CD4-positive, CD25-positive, alpha-beta regulatory T cell (primary cell): ENCODE measurements at regions not wholly inside any gene's neighbourhood (a gene's known extent, or its start where the extent isn't known, plus 50 kb on each side); places are given as distances from the start of the nearest gene placed in this dataset.
A peak's percentile ranks its signal among the peaks of the same experiment; 100 is the strongest.

Experiments
- ATAC-seq, 2 donors: fragments of 150-1000 bp; cut with Tn5 transposase; one replicate each; pipeline ENCODE4 v1.10.0; 2021; ENCODE audit warnings: low read depth in 2 of 2, moderate number of reproducible peaks in 2 of 2, moderate library complexity in 1 of 2
- DNase-seq, 3 donors: peaks; one replicate each; pipeline versions ENCODE4 v3.0.0 to v3.0.0-alpha.2; 2012 to 2022; ENCODE audit warnings: mixed read lengths in 1 of 3
- H3K27ac ChIP-seq: one replicate; pipeline ENCODE4 v1.7.0; 2013; ENCODE audit warnings: mild to moderate bottlenecking, low read length; ENCODE audit not compliant: insufficient read depth, poor library complexity, severe bottlenecking
- H3K27me3 ChIP-seq: one replicate; pipeline ENCODE4 v1.7.0; 2013; ENCODE audit warnings: low read length; ENCODE audit not compliant: control insufficient read depth, insufficient read depth
- H3K36me3 ChIP-seq: one replicate; pipeline ENCODE4 v1.7.0; 2013; ENCODE audit warnings: mild to moderate bottlenecking, low read length, moderate library complexity; ENCODE audit not compliant: control insufficient read depth, insufficient read depth
- H3K4me1 ChIP-seq: 2 replicates; pipeline ENCODE4 v1.7.0; 2013; ENCODE audit warnings: mild to moderate bottlenecking, low read length; ENCODE audit not compliant: insufficient read depth, control insufficient read depth, poor library complexity, severe bottlenecking
- H3K4me3 ChIP-seq: one replicate; pipeline ENCODE4 v1.7.0; 2013; ENCODE audit warnings: low read depth, mild to moderate bottlenecking, low read length, moderate library complexity
- H3K9me3 ChIP-seq, 2 experiments: 1 replicate in 1 of 2; 2 replicates in 1 of 2; pipeline ENCODE4 v1.7.0; 2013; ENCODE audit warnings: low read length in 2 of 2, mild to moderate bottlenecking in 1 of 2, moderate library complexity in 1 of 2; ENCODE audit not compliant: control insufficient read depth in 2 of 2
- H3K27ac Mint-ChIP-seq, 3 donors: one replicate each; pipeline ENCODE4 v1.8.0; 2020 to 2022; ENCODE audit warnings: mild to moderate bottlenecking in 3 of 3, mixed read lengths in 3 of 3, moderate library complexity in 2 of 3
- H3K27me3 Mint-ChIP-seq: one replicate; pipeline ENCODE4 v1.8.0; 2022; ENCODE audit warnings: mild to moderate bottlenecking, mixed read lengths
- H3K36me3 Mint-ChIP-seq: one replicate; pipeline ENCODE4 v1.8.0; 2020; ENCODE audit warnings: mixed read lengths
- H3K4me1 Mint-ChIP-seq, 4 donors: one replicate each; pipeline ENCODE4 v1.8.0; 2020 to 2022; ENCODE audit warnings: mixed read lengths in 4 of 4, mild to moderate bottlenecking in 1 of 4
- H3K4me3 Mint-ChIP-seq, 4 donors: one replicate each; pipeline ENCODE4 v1.8.0; 2020 to 2022; ENCODE audit warnings: mild to moderate bottlenecking in 4 of 4, mixed read lengths in 4 of 4, moderate library complexity in 3 of 4
- H3K9me3 Mint-ChIP-seq, 7 donors: one replicate each; pipeline ENCODE4 v1.8.0; 2020 to 2022; ENCODE audit warnings: mixed read lengths in 7 of 7, mild to moderate bottlenecking in 3 of 7, moderate library complexity in 2 of 7

GRCh38 chr7:69036301-69036700 is 562.0 kb upstream of the AUTS2 start:
- Mint-ChIP-seq H3K9me3 (peaks cover 0 to 11% (median 5%) of the 10 kb centered on the region in 7 donors), H3K27ac (no peak overlapping the region), H3K4me1 (no peaks in the 10 kb centered on the region), H3K4me3 (no peak overlapping the region), H3K36me3 (no peaks in the 10 kb centered on the region), H3K27me3 (no peaks in the 10 kb centered on the region)
- Histone ChIP-seq H3K36me3 (no peaks in the 10 kb centered on the region), H3K27ac (no peak overlapping the region), H3K9me3 (no peaks in the 10 kb centered on the region), H3K4me1 (no peaks in the 10 kb centered on the region), H3K27me3 (no peaks in the 10 kb centered on the region), H3K4me3 (no peak overlapping the region)
- DNase-seq (no peak), ATAC-seq (no peak)

GRCh38 chr7:69038915-69039314 is 559.4 kb upstream of the AUTS2 start:
- H3K27ac ChIP-seq = no peak overlapping the region
- Mint-ChIP-seq H3K4me3 (no peak overlapping the region), H3K27me3 (no peaks in the 10 kb centered on the region), H3K9me3 (peaks cover 0 to 17% (median 9%) of the 10 kb centered on the region in 7 donors), H3K4me1 (no peaks in the 10 kb centered on the region), H3K36me3 (no peaks in the 10 kb centered on the region), H3K27ac (no peak overlapping the region)
- no peak for DNase-seq
- H3K27me3 ChIP-seq = no peaks in the 10 kb centered on the region
- no peak for ATAC-seq
- no peaks in the 10 kb centered on the region for H3K36me3 ChIP-seq
- H3K9me3 ChIP-seq = peaks cover 4 to 15% of the 10 kb centered on the region in 2 experiments
- no peaks in the 10 kb centered on the region for H3K4me1 ChIP-seq
- H3K4me3 ChIP-seq = no peak overlapping the region

GRCh38 chr7:69042138-69042537 is 556.1 kb upstream of the AUTS2 start:
- Histone ChIP-seq H3K4me3 (no peak overlapping the region), H3K27ac (no peak overlapping the region), H3K36me3 (no peaks in the 10 kb centered on the region), H3K9me3 (peaks cover 4 to 21% of the 10 kb centered on the region in 2 experiments), H3K27me3 (no peaks in the 10 kb centered on the region), H3K4me1 (no peaks in the 10 kb centered on the region)
- Mint-ChIP-seq H3K4me3 (no peak overlapping the region), H3K9me3 (peaks cover 0 to 18% (median 9%) of the 10 kb centered on the region in 7 donors), H3K27ac (peak overlapping the region in 1 of 3 donors; percentile 38), H3K4me1 (no peaks in the 10 kb centered on the region), H3K27me3 (no peaks in the 10 kb centered on the region), H3K36me3 (no peaks in the 10 kb centered on the region)
- ATAC-seq = no peak
- DNase-seq = no peak

GRCh38 chr7:69047151-69047754 is 551.0 kb upstream of the AUTS2 start:
- H3K27ac ChIP-seq = no peak overlapping the region
- Mint-ChIP-seq H3K27me3 (peaks cover 4% of the 10 kb centered on the region), H3K36me3 (no peaks in the 10 kb centered on the region), H3K27ac (no peak overlapping the region), H3K9me3 (peaks cover 0 to 20% (median 11%) of the 10 kb centered on the region in 7 donors), H3K4me3 (no peak overlapping the region), H3K4me1 (no peaks in the 10 kb centered on the region)
- DNase-seq (no peak), ATAC-seq (no peak)
- H3K36me3 ChIP-seq = no peaks in the 10 kb centered on the region
- no peak overlapping the region for H3K4me3 ChIP-seq
- peaks cover 4 to 13% of the 10 kb centered on the region in 2 experiments for H3K9me3 ChIP-seq
- no peaks in the 10 kb centered on the region for H3K27me3 ChIP-seq
- no peaks in the 10 kb centered on the region for H3K4me1 ChIP-seq

- Histone ChIP-seq H3K4me3 (no peak overlapping the region), H3K9me3 (peaks cover 0 to 12% of the 10 kb centered on the region in 2 experiments), H3K36me3 (no peaks in the 10 kb centered on the region), H3K27ac (no peak overlapping the region), H3K27me3 (no peaks in the 10 kb centered on the region), H3K4me1 (no peaks in the 10 kb centered on the region)
- Mint-ChIP-seq H3K27me3 (peaks cover 4% of the 10 kb centered on the region), H3K27ac (no peak overlapping the region), H3K4me1 (no peaks in the 10 kb centered on the region), H3K36me3 (no peaks in the 10 kb centered on the region), H3K4me3 (no peak overlapping the region), H3K9me3 (peaks cover 0 to 18% (median 6%) of the 10 kb centered on the region in 7 donors)
- DNase-seq (no peak), ATAC-seq (no peak)
These were observed 548.9 kb upstream of the AUTS2 start for GRCh38 chr7:69049326-69049725.

GRCh38 chr7:69052447-69052846 is 545.8 kb upstream of the AUTS2 start:
- peaks cover 0 to 16% (median 4%) of the 10 kb centered on the region in 7 donors for H3K9me3 Mint-ChIP-seq
- no peaks in the 10 kb centered on the region for H3K4me1 ChIP-seq
- H3K36me3 Mint-ChIP-seq = no peaks in the 10 kb centered on the region
- no peak overlapping the region for H3K27ac ChIP-seq
- DNase-seq (no peak), ATAC-seq (no peak)
- H3K27ac Mint-ChIP-seq = no peak overlapping the region
- H3K36me3 ChIP-seq = no peaks in the 10 kb centered on the region
- H3K9me3 ChIP-seq = peaks cover 0 to 5% of the 10 kb centered on the region in 2 experiments
- H3K27me3 ChIP-seq = no peaks in the 10 kb centered on the region
- no peak overlapping the region for H3K4me3 ChIP-seq
- H3K4me1 Mint-ChIP-seq = no peaks in the 10 kb centered on the region
- peaks cover 3% of the 10 kb centered on the region for H3K27me3 Mint-ChIP-seq
- H3K4me3 Mint-ChIP-seq = no peak overlapping the region

GRCh38 chr7:69060516-69060915 is 537.8 kb upstream of the AUTS2 start:
- Histone ChIP-seq H3K9me3 (peaks cover 0 to 5% of the 10 kb centered on the region in 2 experiments), H3K27me3 (no peaks in the 10 kb centered on the region), H3K27ac (no peak overlapping the region), H3K36me3 (no peaks in the 10 kb centered on the region), H3K4me1 (no peaks in the 10 kb centered on the region), H3K4me3 (no peak overlapping the region)
- Mint-ChIP-seq H3K4me3 (peak overlapping the region in 1 of 4 donors; percentile 38), H3K36me3 (no peaks in the 10 kb centered on the region), H3K27me3 (no peaks in the 10 kb centered on the region), H3K27ac (no peak overlapping the region), H3K9me3 (peaks cover 2 to 18% (median 5%) of the 10 kb centered on the region in 7 donors), H3K4me1 (no peaks in the 10 kb centered on the region)
- no peak for ATAC-seq
- no peak for DNase-seq
